ENCODE measurements at regions not wholly inside any gene's neighbourhood (a gene's known extent, or its start where the extent isn't known, plus 50 kb on each side); places are given as distances from the start of the nearest gene placed in this dataset.

DNA sequence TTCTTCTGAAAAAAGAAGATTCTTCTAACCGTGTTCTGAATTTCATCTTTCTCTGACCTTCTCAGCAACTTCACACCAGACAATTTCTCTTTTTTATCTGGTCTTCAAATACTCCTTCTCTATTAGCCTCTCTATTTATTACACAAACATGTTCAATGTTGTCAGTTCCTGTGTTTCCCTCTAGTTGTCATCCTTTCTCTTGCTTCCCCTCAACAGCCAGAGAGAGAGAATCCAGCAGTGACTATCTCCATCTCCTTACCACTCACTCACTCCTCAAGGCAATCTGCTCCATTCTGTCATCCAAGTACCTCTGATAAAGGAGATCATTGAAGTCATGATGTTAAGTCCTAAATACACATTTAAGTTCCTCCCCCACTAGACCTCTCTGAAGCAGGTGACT, 491.9 kb upstream of the CHAC2 start:
- TF ChIP-seq POLR2A (IDR thresholded peaks at IDR 0.05) = no peak
- no peak for TF ChIP-seq EP300 (IDR thresholded peaks at IDR 0.05)
- WGBS, 2 donors (ENCODE audit: low coverage in 1 of 2) = 67% methylated on average over 1 of the region's 1 CpG; no CpG with 5 or more reads in 1 of the 2 donors
- no peak for ATAC-seq
- Histone ChIP-seq H3K36me3 (no peaks in the 10 kb centered on the region), H3K9me3 (no peaks in the 10 kb centered on the region), H3K4me3 (no peak overlapping the region), H3K4me1 (no peaks in the 10 kb centered on the region), H3K27me3 (no peaks in the 10 kb centered on the region), H3K27ac (no peak overlapping the region)

- WGBS, 2 donors (ENCODE audit: low coverage in 1 of 2) = 80 to 90% methylated on average over 2 to 3 of the region's 3 CpGs
- no peak overlapping the region for H3K27ac ChIP-seq
- H3K4me3 ChIP-seq = no peak overlapping the region
- no peaks in the 10 kb centered on the region for H3K36me3 ChIP-seq
- no peak for ATAC-seq
- no peaks in the 10 kb centered on the region for H3K4me1 ChIP-seq
- TF ChIP-seq, protein P1, sequence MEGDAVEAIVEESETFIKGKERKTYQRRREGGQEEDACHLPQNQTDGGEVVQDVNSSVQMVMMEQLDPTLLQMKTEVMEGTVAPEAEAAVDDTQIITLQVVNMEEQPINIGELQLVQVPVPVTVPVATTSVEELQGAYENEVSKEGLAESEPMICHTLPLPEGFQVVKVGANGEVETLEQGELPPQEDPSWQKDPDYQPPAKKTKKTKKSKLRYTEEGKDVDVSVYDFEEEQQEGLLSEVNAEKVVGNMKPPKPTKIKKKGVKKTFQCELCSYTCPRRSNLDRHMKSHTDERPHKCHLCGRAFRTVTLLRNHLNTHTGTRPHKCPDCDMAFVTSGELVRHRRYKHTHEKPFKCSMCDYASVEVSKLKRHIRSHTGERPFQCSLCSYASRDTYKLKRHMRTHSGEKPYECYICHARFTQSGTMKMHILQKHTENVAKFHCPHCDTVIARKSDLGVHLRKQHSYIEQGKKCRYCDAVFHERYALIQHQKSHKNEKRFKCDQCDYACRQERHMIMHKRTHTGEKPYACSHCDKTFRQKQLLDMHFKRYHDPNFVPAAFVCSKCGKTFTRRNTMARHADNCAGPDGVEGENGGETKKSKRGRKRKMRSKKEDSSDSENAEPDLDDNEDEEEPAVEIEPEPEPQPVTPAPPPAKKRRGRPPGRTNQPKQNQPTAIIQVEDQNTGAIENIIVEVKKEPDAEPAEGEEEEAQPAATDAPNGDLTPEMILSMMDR (IDR thresholded peaks at IDR 0.05) = no peak
- no peak for TF ChIP-seq EP300 (IDR thresholded peaks at IDR 0.05)
- no peak for TF ChIP-seq POLR2A (IDR thresholded peaks at IDR 0.05)
- no peak for TF ChIP-seq POLR2AphosphoS5 (IDR thresholded peaks at IDR 0.05)
- no peaks in the 10 kb centered on the region for H3K9me3 ChIP-seq
- H3K27me3 ChIP-seq = no peaks in the 10 kb centered on the region
These were observed 499.0 kb upstream of the CHAC2 start for GRCh38 chr2:53268626-53269025.

- no peak for TF ChIP-seq POLR2AphosphoS5 (IDR thresholded peaks at IDR 0.05)
- TF ChIP-seq, protein P1 (IDR thresholded peaks at IDR 0.05) = no peak
- TF ChIP-seq POLR2A (IDR thresholded peaks at IDR 0.05) = no peak
- TF ChIP-seq EP300 (IDR thresholded peaks at IDR 0.05) = no peak
- H3K9me3 ChIP-seq = no peaks in the 10 kb centered on the region
- no peaks in the 10 kb centered on the region for H3K36me3 ChIP-seq
- no peaks in the 10 kb centered on the region for H3K27me3 ChIP-seq
- no peak overlapping the region for H3K4me3 ChIP-seq
- 66 to 73% methylated on average over 2 of the region's 2 CpGs for WGBS, 2 donors (ENCODE audit: low coverage in 1 of 2)
- no peaks in the 10 kb centered on the region for H3K4me1 ChIP-seq
- no peak for ATAC-seq
- H3K27ac ChIP-seq = no peak overlapping the region
These were observed 499.5 kb upstream of the CHAC2 start for GRCh38 chr2:53268086-53268485.

- Histone ChIP-seq H3K4me1 (no peaks in the 10 kb centered on the region), H3K9me3 (no peaks in the 10 kb centered on the region), H3K4me3 (no peak overlapping the region), H3K27me3 (no peaks in the 10 kb centered on the region), H3K36me3 (no peaks in the 10 kb centered on the region), H3K27ac (no peak overlapping the region)
- WGBS, 2 donors (ENCODE audit: low coverage in 1 of 2) = 76 to 82% methylated on average over 1 to 2 of the region's 3 CpGs
- TF ChIP-seq, protein P1 (IDR thresholded peaks at IDR 0.05) = no peak
- TF ChIP-seq POLR2A (IDR thresholded peaks at IDR 0.05) = no peak
- ATAC-seq = no peak
These were observed 501.9 kb upstream of the CHAC2 start for GRCh38 chr2:53265544-53266299.

DNA sequence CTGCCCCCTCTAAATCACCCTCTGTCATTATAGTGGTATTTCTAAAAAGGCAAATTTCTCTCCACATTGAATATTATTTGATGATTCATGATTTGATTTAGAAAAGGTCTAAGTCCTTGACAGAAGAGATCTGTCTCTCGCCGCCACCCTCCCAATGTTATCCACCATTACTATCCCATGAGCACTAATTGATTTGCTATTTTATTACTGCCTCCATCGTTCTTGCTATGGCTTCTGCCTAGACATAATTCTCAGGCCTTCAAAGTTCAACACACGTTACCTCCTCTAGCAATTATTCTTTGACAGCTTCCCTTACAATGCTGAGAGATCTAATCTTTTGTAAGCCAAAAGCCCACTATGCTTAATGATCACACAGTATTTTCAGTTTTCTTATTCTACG, 507.0 kb upstream of the CHAC2 start:
- Histone ChIP-seq H3K27me3 (no peaks in the 10 kb centered on the region), H3K4me1 (no peaks in the 10 kb centered on the region), H3K36me3 (no peaks in the 10 kb centered on the region), H3K4me3 (no peak overlapping the region), H3K9me3 (peaks cover 0 to 4% (median 0%) of the 10 kb centered on the region in 3 donors), H3K27ac (no peak overlapping the region)
- TF ChIP-seq, protein P1 (IDR thresholded peaks at IDR 0.05) = no peak
- TF ChIP-seq POLR2AphosphoS5 (IDR thresholded peaks at IDR 0.05) = no peak
- TF ChIP-seq EP300 (IDR thresholded peaks at IDR 0.05) = no peak
- TF ChIP-seq POLR2A (IDR thresholded peaks at IDR 0.05) = no peak
- ATAC-seq = no peak
- 90 to 93% methylated on average over 4 to 5 of the region's 5 CpGs for WGBS, 2 donors (ENCODE audit: low coverage in 1 of 2)
